GM12878 (cell line): ENCODE measurements at regions not wholly inside any gene's neighbourhood (a gene's known extent, or its start where the extent isn't known, plus 50 kb on each side); places are given as distances from the start of the nearest gene placed in this dataset.

Source experiments
- ATAC-seq: fragments of 200-7000 bp; cut with Tn5 transposase; 3 replicates; pipeline ENCODE4 v1.9.1; 2020; ENCODE audit warnings: mild to moderate bottlenecking, moderate library complexity
- BruUV-seq: library from RNA; stranded (reverse); fragments of 400-500 nt; replicated peaks from 2 replicates; lab custom pipeline; 2021; lab: Mats Ljungman, UMichigan
- CTCF ChIA-PET: fragments of 300-600 bp; sonication (Branson Sonifier 250); formaldehyde crosslinking; extraction: SDS; loops from one replicate; lab custom pipeline; 2021; ENCODE audit warnings: inconsistent platforms; lab: Yijun Ruan, JAX
- POLR2A ChIA-PET: fragments of 350-600 bp; formaldehyde crosslinking; extraction: SDS; loops from one replicate; lab custom pipeline; 2021; ENCODE audit warnings: inconsistent platforms; lab: Charles Lee
- RAD21 ChIA-PET: fragments of 300-600 bp; sonication (Branson Sonifier 250); formaldehyde crosslinking; loops from one replicate; lab custom pipeline; 2023; ENCODE audit warnings: antibody characterized with exemption; ENCODE audit not compliant: unreplicated experiment; lab: Charles Lee
- SMC1A ChIA-PET: fragments of 300-600 bp; sonication (Branson Sonifier 250); formaldehyde crosslinking; loops from one replicate; lab custom pipeline; 2023; ENCODE audit not compliant: unreplicated experiment, uncharacterized antibody; lab: Charles Lee
- DNase-seq: peaks from one replicate; pipeline ENCODE4 v3.0.0-alpha.2; 2011; ENCODE audit warnings: low read depth, low spot score
- FAIRE-seq: peaks from 3 replicates; lab custom pipeline; 2011; peaks lifted over from hg19 to GRCh38; lab: Jason Lieb, UNC
- H2AFZ ChIP-seq: 2 replicates; pipeline ENCODE4 v1.6.0; 2011; ENCODE audit warnings: low read depth, low read length, control low read depth; ENCODE audit not compliant: control insufficient read depth
- H3K27ac ChIP-seq: 2 replicates; pipeline ENCODE4 v1.5.1; 2011; ENCODE audit warnings: control low read depth; ENCODE audit not compliant: control insufficient read depth, insufficient read depth
- H3K27me3 ChIP-seq, 2 experiments: replicated peaks in 1 of 2; 2 replicates each; pipeline versions ENCODE4 v1.6.0 to v1.6.1; 2011; ENCODE audit warnings: low read length in 1 of 2; ENCODE audit not compliant: control insufficient read depth in 2 of 2, insufficient read depth in 2 of 2
- H3K36me3 ChIP-seq, 2 experiments: 2 replicates each; pipeline ENCODE4 v1.5.1; 2011; ENCODE audit warnings: low read length in 1 of 2; ENCODE audit not compliant: control insufficient read depth in 2 of 2, insufficient read depth in 2 of 2
- H3K4me1 ChIP-seq: 2 replicates; pipeline ENCODE4 v1.6.1; 2011; ENCODE audit warnings: mild to moderate bottlenecking, low read length, moderate library complexity, mixed read lengths; ENCODE audit not compliant: control insufficient read depth, insufficient read depth
- H3K4me2 ChIP-seq: 2 replicates; pipeline ENCODE4 v1.6.0; 2011; ENCODE audit warnings: control low read depth; ENCODE audit not compliant: control insufficient read depth, insufficient read depth
- H3K4me3 ChIP-seq: fragments of 200-600 bp; sonication (generic); 2 replicates; pipeline ENCODE4 v1.5.1; 2016
- H3K79me2 ChIP-seq: 2 replicates; pipeline ENCODE4 v1.6.0; 2011; ENCODE audit warnings: low read length; ENCODE audit not compliant: control insufficient read depth, insufficient read depth
- H3K9ac ChIP-seq: 2 replicates; pipeline ENCODE4 v1.8.0; 2011; ENCODE audit warnings: low read length, control low read depth, mixed read lengths; ENCODE audit not compliant: control insufficient read depth, insufficient read depth
- H3K9me3 ChIP-seq: replicated peaks from 3 replicates; pipeline ENCODE4 v1.5.1; 2011; ENCODE audit warnings: mild to moderate bottlenecking, low read length; ENCODE audit not compliant: control insufficient read depth, insufficient read depth
- H4K20me1 ChIP-seq: 2 replicates; pipeline ENCODE4 v1.6.0; 2011; ENCODE audit not compliant: control insufficient read depth, insufficient read depth
- CBX3 ChIP-seq: fragments of 200-600 bp; sonication (generic); IDR thresholded peaks from 2 replicates; pipeline ENCODE4 v1.6.1; 2016; ENCODE audit warnings: low read depth, borderline replicate concordance
- DPF2 ChIP-seq: fragments of 450-650 bp; IDR thresholded peaks from 2 replicates; pipeline ENCODE4 v1.6.1; 2017; ENCODE audit warnings: mild to moderate bottlenecking
- IRF4 ChIP-seq: IDR thresholded peaks from 2 replicates; pipeline ENCODE4 v1.6.1; 2011; ENCODE audit warnings: low read depth, low read length
- MYC ChIP-seq: IDR thresholded peaks from 2 replicates; pipeline ENCODE4 v1.6.1; 2011; ENCODE audit warnings: mild to moderate bottlenecking, low read length, moderate library complexity, inconsistent platforms; ENCODE audit not compliant: insufficient read depth, insufficient replicate concordance, insufficient read length, severe bottlenecking
- NR2F1 ChIP-seq: fragments of 450-650 bp; conservative IDR thresholded peaks from 2 replicates; pipeline ENCODE4 v1.6.1; 2017; ENCODE audit warnings: mild to moderate bottlenecking
- SP1 ChIP-seq: IDR thresholded peaks from one replicate; pipeline ENCODE4 v1.6.1; 2011; ENCODE audit warnings: low read depth, low read length
- SREBF1 ChIP-seq: IDR thresholded peaks from 2 replicates; pipeline ENCODE4 v1.6.1; 2012; ENCODE audit warnings: mild to moderate bottlenecking, low read length
- TCF3 ChIP-seq: IDR thresholded peaks from 2 replicates; pipeline ENCODE4 v1.6.1; 2012; ENCODE audit warnings: low read depth, mild to moderate bottlenecking, low read length, borderline replicate concordance; ENCODE audit not compliant: insufficient read depth
- WRNIP1 ChIP-seq: IDR thresholded peaks from 2 replicates; pipeline ENCODE4 v1.6.1; 2011; ENCODE audit warnings: low read depth, low read length, improper control_type of control experiment, borderline replicate concordance
- WGBS: methylation state at CpG from one replicate; pipeline ENCODE4 v1.1.6; 2016; ENCODE audit warnings: low lambda C conversion rate; ENCODE audit not compliant: insufficient replicate concordance, insufficient coverage; ENCODE audit errors: missing lambda C conversion rate; 5-methylcytosine and 5-hydroxymethylcytosine counted together
- in situ Hi-C: fragments of 300-500 bp; cut with MboI; formaldehyde crosslinking; loops from 9 replicates; pipeline ENCODE4 v1.14.3; 2018; ENCODE audit warnings: mixed read lengths
- intact Hi-C: fragments of 100-400 bp; cut with micrococcal nuclease; formaldehyde crosslinking; loops from one replicate; pipeline ENCODE4 v1.14.2; 2022; ENCODE audit not compliant: unreplicated experiment
- TF ChIP-seq, protein P1 (sequence below), 3 experiments: IDR thresholded peaks in 2 of 3; conservative IDR thresholded peaks in 1 of 3; 2 replicates each; pipeline ENCODE4 v1.5.1; 2011; ENCODE audit warnings: low read depth in 3 of 3, low read length in 3 of 3, mild to moderate bottlenecking in 3 of 3, control low read depth in 2 of 3, moderate library complexity in 2 of 3, inconsistent platforms in 1 of 3, mixed read lengths in 1 of 3; ENCODE audit not compliant: control insufficient read depth in 2 of 3, insufficient read depth in 1 of 3; ENCODE audit errors: extremely low read depth in 1 of 3
- TF ChIP-seq, protein P2 (sequence below): IDR thresholded peaks from 2 replicates; pipeline ENCODE4 v1.6.1; 2011; ENCODE audit warnings: borderline replicate concordance, low read depth, mild to moderate bottlenecking, moderate library complexity, low read length; ENCODE audit not compliant: insufficient read depth, poor library complexity, severe bottlenecking
- TF ChIP-seq, protein P3 (sequence below): IDR thresholded peaks from 2 replicates; pipeline ENCODE4 v1.6.1; 2012; ENCODE audit warnings: low read depth, low read length, improper control_type of control experiment
- TF ChIP-seq, protein P4 (sequence below): fragments of 450-650 bp; IDR thresholded peaks from 2 replicates; pipeline ENCODE4 v1.6.1; 2016; ENCODE audit warnings: mild to moderate bottlenecking, moderate library complexity, borderline replicate concordance
- TF ChIP-seq, protein P5 (sequence below): IDR thresholded peaks from 2 replicates; pipeline ENCODE4 v1.6.1; 2012; ENCODE audit warnings: mild to moderate bottlenecking, low read depth, low read length

DNA sequence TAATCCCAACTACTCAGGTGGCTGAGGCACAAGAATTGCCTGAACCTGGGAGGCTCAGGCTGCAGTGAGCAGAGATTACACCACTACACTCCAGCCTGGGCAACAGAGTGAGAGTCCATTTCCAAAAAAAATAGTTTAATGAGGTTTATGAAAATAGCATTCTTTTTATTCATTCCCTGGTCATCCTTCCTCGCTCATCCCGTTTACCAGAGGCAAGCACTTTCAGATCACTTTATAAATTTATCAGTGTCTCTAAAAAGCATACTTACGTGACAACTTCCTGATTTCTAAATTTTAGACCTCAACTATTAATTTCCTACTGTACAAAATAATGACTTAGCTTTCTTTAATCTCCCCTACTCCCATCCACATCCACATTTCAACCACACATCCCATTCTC, 864.8 kb downstream of the EPHA4 start:
- Histone ChIP-seq H3K36me3 (no peaks in the 10 kb centered on the region), H3K4me3 (no peak overlapping the region), H3K9me3 (no peaks in the 10 kb centered on the region), H3K4me1 (no peaks in the 10 kb centered on the region), H3K4me2 (no peak overlapping the region), H4K20me1 (no peaks in the 10 kb centered on the region), H2AFZ (no peak overlapping the region), H3K9ac (no peak overlapping the region), H3K27me3 (no peaks in the 10 kb centered on the region), H3K27ac (no peak overlapping the region), H3K79me2 (no peaks in the 10 kb centered on the region)
- no peak for FAIRE-seq
- in situ Hi-C loops = no loop called here
- ChIA-PET SMC1A (no interaction called here), RAD21 (no interaction called here), POLR2A (no interaction called here), CTCF (no interaction called here)
- no peak for ATAC-seq
- BruUV-seq = no TSS peak
- DNase-seq = no peak
- WGBS = 0% methylated on average over 3 of the region's 3 CpGs
- intact Hi-C loops = no loop called here
- TF ChIP-seq, protein P1, sequence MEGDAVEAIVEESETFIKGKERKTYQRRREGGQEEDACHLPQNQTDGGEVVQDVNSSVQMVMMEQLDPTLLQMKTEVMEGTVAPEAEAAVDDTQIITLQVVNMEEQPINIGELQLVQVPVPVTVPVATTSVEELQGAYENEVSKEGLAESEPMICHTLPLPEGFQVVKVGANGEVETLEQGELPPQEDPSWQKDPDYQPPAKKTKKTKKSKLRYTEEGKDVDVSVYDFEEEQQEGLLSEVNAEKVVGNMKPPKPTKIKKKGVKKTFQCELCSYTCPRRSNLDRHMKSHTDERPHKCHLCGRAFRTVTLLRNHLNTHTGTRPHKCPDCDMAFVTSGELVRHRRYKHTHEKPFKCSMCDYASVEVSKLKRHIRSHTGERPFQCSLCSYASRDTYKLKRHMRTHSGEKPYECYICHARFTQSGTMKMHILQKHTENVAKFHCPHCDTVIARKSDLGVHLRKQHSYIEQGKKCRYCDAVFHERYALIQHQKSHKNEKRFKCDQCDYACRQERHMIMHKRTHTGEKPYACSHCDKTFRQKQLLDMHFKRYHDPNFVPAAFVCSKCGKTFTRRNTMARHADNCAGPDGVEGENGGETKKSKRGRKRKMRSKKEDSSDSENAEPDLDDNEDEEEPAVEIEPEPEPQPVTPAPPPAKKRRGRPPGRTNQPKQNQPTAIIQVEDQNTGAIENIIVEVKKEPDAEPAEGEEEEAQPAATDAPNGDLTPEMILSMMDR (IDR thresholded peaks at IDR 0.05 in 2 of 3, conservative IDR thresholded peaks at IDR 0.05 in 1 of 3; ENCODE audit: control insufficient read depth in 2 of 3, extremely low read depth in 1 of 3, insufficient read depth in 1 of 3, low read depth in 3 of 3, low read length in 3 of 3) = no peak
- TF ChIP-seq TCF3 = no peak
- TF ChIP-seq, protein P2, sequence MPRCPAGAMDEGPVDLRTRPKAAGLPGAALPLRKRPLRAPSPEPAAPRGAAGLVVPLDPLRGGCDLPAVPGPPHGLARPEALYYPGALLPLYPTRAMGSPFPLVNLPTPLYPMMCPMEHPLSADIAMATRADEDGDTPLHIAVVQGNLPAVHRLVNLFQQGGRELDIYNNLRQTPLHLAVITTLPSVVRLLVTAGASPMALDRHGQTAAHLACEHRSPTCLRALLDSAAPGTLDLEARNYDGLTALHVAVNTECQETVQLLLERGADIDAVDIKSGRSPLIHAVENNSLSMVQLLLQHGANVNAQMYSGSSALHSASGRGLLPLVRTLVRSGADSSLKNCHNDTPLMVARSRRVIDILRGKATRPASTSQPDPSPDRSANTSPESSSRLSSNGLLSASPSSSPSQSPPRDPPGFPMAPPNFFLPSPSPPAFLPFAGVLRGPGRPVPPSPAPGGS = no peak
- TF ChIP-seq, protein P3, sequence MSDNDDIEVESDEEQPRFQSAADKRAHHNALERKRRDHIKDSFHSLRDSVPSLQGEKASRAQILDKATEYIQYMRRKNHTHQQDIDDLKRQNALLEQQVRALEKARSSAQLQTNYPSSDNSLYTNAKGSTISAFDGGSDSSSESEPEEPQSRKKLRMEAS = no peak
- TF ChIP-seq NR2F1 = no peak
- no peak for TF ChIP-seq MYC
- TF ChIP-seq, protein P4, sequence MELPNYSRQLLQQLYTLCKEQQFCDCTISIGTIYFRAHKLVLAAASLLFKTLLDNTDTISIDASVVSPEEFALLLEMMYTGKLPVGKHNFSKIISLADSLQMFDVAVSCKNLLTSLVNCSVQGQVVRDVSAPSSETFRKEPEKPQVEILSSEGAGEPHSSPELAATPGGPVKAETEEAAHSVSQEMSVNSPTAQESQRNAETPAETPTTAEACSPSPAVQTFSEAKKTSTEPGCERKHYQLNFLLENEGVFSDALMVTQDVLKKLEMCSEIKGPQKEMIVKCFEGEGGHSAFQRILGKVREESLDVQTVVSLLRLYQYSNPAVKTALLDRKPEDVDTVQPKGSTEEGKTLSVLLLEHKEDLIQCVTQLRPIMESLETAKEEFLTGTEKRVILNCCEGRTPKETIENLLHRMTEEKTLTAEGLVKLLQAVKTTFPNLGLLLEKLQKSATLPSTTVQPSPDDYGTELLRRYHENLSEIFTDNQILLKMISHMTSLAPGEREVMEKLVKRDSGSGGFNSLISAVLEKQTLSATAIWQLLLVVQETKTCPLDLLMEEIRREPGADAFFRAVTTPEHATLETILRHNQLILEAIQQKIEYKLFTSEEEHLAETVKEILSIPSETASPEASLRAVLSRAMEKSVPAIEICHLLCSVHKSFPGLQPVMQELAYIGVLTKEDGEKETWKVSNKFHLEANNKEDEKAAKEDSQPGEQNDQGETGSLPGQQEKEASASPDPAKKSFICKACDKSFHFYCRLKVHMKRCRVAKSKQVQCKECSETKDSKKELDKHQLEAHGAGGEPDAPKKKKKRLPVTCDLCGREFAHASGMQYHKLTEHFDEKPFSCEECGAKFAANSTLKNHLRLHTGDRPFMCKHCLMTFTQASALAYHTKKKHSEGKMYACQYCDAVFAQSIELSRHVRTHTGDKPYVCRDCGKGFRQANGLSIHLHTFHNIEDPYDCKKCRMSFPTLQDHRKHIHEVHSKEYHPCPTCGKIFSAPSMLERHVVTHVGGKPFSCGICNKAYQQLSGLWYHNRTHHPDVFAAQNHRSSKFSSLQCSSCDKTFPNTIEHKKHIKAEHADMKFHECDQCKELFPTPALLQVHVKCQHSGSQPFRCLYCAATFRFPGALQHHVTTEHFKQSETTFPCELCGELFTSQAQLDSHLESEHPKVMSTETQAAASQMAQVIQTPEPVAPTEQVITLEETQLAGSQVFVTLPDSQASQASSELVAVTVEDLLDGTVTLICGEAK = no peak
- TF ChIP-seq, protein P5, sequence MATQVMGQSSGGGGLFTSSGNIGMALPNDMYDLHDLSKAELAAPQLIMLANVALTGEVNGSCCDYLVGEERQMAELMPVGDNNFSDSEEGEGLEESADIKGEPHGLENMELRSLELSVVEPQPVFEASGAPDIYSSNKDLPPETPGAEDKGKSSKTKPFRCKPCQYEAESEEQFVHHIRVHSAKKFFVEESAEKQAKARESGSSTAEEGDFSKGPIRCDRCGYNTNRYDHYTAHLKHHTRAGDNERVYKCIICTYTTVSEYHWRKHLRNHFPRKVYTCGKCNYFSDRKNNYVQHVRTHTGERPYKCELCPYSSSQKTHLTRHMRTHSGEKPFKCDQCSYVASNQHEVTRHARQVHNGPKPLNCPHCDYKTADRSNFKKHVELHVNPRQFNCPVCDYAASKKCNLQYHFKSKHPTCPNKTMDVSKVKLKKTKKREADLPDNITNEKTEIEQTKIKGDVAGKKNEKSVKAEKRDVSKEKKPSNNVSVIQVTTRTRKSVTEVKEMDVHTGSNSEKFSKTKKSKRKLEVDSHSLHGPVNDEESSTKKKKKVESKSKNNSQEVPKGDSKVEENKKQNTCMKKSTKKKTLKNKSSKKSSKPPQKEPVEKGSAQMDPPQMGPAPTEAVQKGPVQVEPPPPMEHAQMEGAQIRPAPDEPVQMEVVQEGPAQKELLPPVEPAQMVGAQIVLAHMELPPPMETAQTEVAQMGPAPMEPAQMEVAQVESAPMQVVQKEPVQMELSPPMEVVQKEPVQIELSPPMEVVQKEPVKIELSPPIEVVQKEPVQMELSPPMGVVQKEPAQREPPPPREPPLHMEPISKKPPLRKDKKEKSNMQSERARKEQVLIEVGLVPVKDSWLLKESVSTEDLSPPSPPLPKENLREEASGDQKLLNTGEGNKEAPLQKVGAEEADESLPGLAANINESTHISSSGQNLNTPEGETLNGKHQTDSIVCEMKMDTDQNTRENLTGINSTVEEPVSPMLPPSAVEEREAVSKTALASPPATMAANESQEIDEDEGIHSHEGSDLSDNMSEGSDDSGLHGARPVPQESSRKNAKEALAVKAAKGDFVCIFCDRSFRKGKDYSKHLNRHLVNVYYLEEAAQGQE = no peak
- TF ChIP-seq SP1 = no peak
- TF ChIP-seq DPF2 = no peak
- TF ChIP-seq WRNIP1 = no peak
- no peak for TF ChIP-seq IRF4
- no peak for TF ChIP-seq CBX3
- TF ChIP-seq SREBF1 = no peak
